Activated naive CD8-positive, alpha-beta T cell (primary cell): ENCODE measurements at regions not wholly inside any gene's neighbourhood (a gene's known extent, or its start where the extent isn't known, plus 50 kb on each side); places are given as distances from the start of the nearest gene placed in this dataset.

ENCODE experiments used
- H3K27ac Mint-ChIP-seq: one replicate; pipeline ENCODE4 v1.8.0; 2021; ENCODE audit warnings: mixed read lengths
- H3K27me3 Mint-ChIP-seq: one replicate; pipeline ENCODE4 v1.8.0; 2021; ENCODE audit warnings: mixed read lengths
- H3K36me3 Mint-ChIP-seq: one replicate; pipeline ENCODE4 v1.8.0; 2021; ENCODE audit warnings: mixed read lengths
- H3K4me1 Mint-ChIP-seq: one replicate; pipeline ENCODE4 v1.8.0; 2021; ENCODE audit warnings: low read depth, mixed read lengths
- H3K4me3 Mint-ChIP-seq: one replicate; pipeline ENCODE4 v1.8.0; 2021; ENCODE audit warnings: mild to moderate bottlenecking, mixed read lengths
- H3K9me3 Mint-ChIP-seq: one replicate; pipeline ENCODE4 v1.8.0; 2021; ENCODE audit warnings: low read depth, mixed read lengths

- H3K27me3 Mint-ChIP-seq, result peaks cover 1% of the 10 kb centered on the region
- H3K4me3 Mint-ChIP-seq, result no peak overlapping the region
- no peaks in the 10 kb centered on the region for H3K4me1 Mint-ChIP-seq
- no peaks in the 10 kb centered on the region for H3K9me3 Mint-ChIP-seq
- H3K27ac Mint-ChIP-seq, result no peak overlapping the region
- H3K36me3 Mint-ChIP-seq, result no peaks in the 10 kb centered on the region
Observed at GRCh38 chr10:128850647-128851046, 616.4 kb upstream of the MGMT start.

GRCh38 chr10:128851281-128851680, 615.8 kb upstream of the MGMT start:
- Mint-ChIP-seq H3K36me3 (no peaks in the 10 kb centered on the region), H3K4me1 (no peaks in the 10 kb centered on the region), H3K9me3 (no peaks in the 10 kb centered on the region), H3K27ac (no peak overlapping the region), H3K27me3 (peaks cover 1% of the 10 kb centered on the region), H3K4me3 (no peak overlapping the region)

GRCh38 chr10:128851726-128852125, 615.3 kb upstream of the MGMT start:
- no peaks in the 10 kb centered on the region for H3K9me3 Mint-ChIP-seq
- no peak overlapping the region for H3K27ac Mint-ChIP-seq
- H3K4me1 Mint-ChIP-seq, result no peaks in the 10 kb centered on the region
- peaks cover 1% of the 10 kb centered on the region for H3K27me3 Mint-ChIP-seq
- no peak overlapping the region for H3K4me3 Mint-ChIP-seq
- no peaks in the 10 kb centered on the region for H3K36me3 Mint-ChIP-seq

GRCh38 chr10:128852449-128852848, 614.6 kb upstream of the MGMT start:
- H3K4me3 Mint-ChIP-seq, result no peak overlapping the region
- no peaks in the 10 kb centered on the region for H3K4me1 Mint-ChIP-seq
- H3K9me3 Mint-ChIP-seq, result no peaks in the 10 kb centered on the region
- H3K27me3 Mint-ChIP-seq, result peaks cover 1% of the 10 kb centered on the region
- H3K36me3 Mint-ChIP-seq, result no peaks in the 10 kb centered on the region
- no peak overlapping the region for H3K27ac Mint-ChIP-seq

GRCh38 chr10:128852902-128853301, 614.1 kb upstream of the MGMT start:
- Mint-ChIP-seq H3K27me3 (peaks cover 3% of the 10 kb centered on the region), H3K4me1 (no peaks in the 10 kb centered on the region)

GRCh38 chr10:128853537-128853936, 613.5 kb upstream of the MGMT start:
- Mint-ChIP-seq H3K27ac (no peak overlapping the region), H3K27me3 (peaks cover 3% of the 10 kb centered on the region), H3K9me3 (no peaks in the 10 kb centered on the region), H3K36me3 (no peaks in the 10 kb centered on the region), H3K4me3 (no peak overlapping the region), H3K4me1 (no peaks in the 10 kb centered on the region)

More at GRCh38 chr10:128852902-128853301, 614.1 kb upstream of the MGMT start:
- Mint-ChIP-seq H3K36me3 (no peaks in the 10 kb centered on the region), H3K9me3 (no peaks in the 10 kb centered on the region), H3K27ac (no peak overlapping the region), H3K4me3 (no peak overlapping the region)

GRCh38 chr10:128854204-128854603, 612.8 kb upstream of the MGMT start:
- H3K27me3 Mint-ChIP-seq, result peaks cover 3% of the 10 kb centered on the region
- no peaks in the 10 kb centered on the region for H3K4me1 Mint-ChIP-seq
- no peaks in the 10 kb centered on the region for H3K36me3 Mint-ChIP-seq
- no peaks in the 10 kb centered on the region for H3K9me3 Mint-ChIP-seq
- H3K4me3 Mint-ChIP-seq, result no peak overlapping the region
- H3K27ac Mint-ChIP-seq, result no peak overlapping the region

- Mint-ChIP-seq H3K27ac (no peak overlapping the region), H3K4me1 (no peaks in the 10 kb centered on the region), H3K27me3 (peaks cover 3% of the 10 kb centered on the region), H3K36me3 (no peaks in the 10 kb centered on the region), H3K4me3 (no peak overlapping the region), H3K9me3 (no peaks in the 10 kb centered on the region)
Observed at GRCh38 chr10:128854963-128855362, 612.1 kb upstream of the MGMT start.

GRCh38 chr10:128855618-128856428, 611.2 kb upstream of the MGMT start:
- H3K36me3 Mint-ChIP-seq, result no peaks in the 10 kb centered on the region
- H3K4me3 Mint-ChIP-seq, result no peak overlapping the region
- no peak overlapping the region for H3K27ac Mint-ChIP-seq
- H3K9me3 Mint-ChIP-seq, result no peaks in the 10 kb centered on the region
- H3K4me1 Mint-ChIP-seq, result no peaks in the 10 kb centered on the region
- H3K27me3 Mint-ChIP-seq, result peaks cover 3% of the 10 kb centered on the region

- no peak overlapping the region for H3K4me3 Mint-ChIP-seq
- no peaks in the 10 kb centered on the region for H3K9me3 Mint-ChIP-seq
- no peak overlapping the region for H3K27ac Mint-ChIP-seq
- no peaks in the 10 kb centered on the region for H3K4me1 Mint-ChIP-seq
- no peaks in the 10 kb centered on the region for H3K36me3 Mint-ChIP-seq
- H3K27me3 Mint-ChIP-seq, result peaks cover 6% of the 10 kb centered on the region
Observed at GRCh38 chr10:128859738-128860386, 607.2 kb upstream of the MGMT start.

- Mint-ChIP-seq H3K27ac (no peak overlapping the region), H3K4me1 (no peaks in the 10 kb centered on the region), H3K4me3 (no peak overlapping the region), H3K27me3 (peaks cover 5% of the 10 kb centered on the region), H3K9me3 (no peaks in the 10 kb centered on the region), H3K36me3 (no peaks in the 10 kb centered on the region)
Observed at GRCh38 chr10:128860574-128860973, 606.5 kb upstream of the MGMT start.

- Mint-ChIP-seq H3K4me3 (no peak overlapping the region), H3K4me1 (no peaks in the 10 kb centered on the region), H3K36me3 (no peaks in the 10 kb centered on the region), H3K9me3 (no peaks in the 10 kb centered on the region), H3K27ac (no peak overlapping the region), H3K27me3 (peaks cover 5% of the 10 kb centered on the region)
Observed at GRCh38 chr10:128861018-128861901, 605.8 kb upstream of the MGMT start.

- no peaks in the 10 kb centered on the region for H3K9me3 Mint-ChIP-seq
- H3K27ac Mint-ChIP-seq, result no peak overlapping the region
- no peaks in the 10 kb centered on the region for H3K4me1 Mint-ChIP-seq
- no peaks in the 10 kb centered on the region for H3K36me3 Mint-ChIP-seq
- no peak overlapping the region for H3K4me3 Mint-ChIP-seq
- H3K27me3 Mint-ChIP-seq, result peaks cover 4% of the 10 kb centered on the region
Observed at GRCh38 chr10:128863411-128863810, 603.6 kb upstream of the MGMT start.

- no peak overlapping the region for H3K4me3 Mint-ChIP-seq
- no peak overlapping the region for H3K27ac Mint-ChIP-seq
- H3K27me3 Mint-ChIP-seq, result peaks cover 4% of the 10 kb centered on the region
- no peaks in the 10 kb centered on the region for H3K4me1 Mint-ChIP-seq
- no peaks in the 10 kb centered on the region for H3K36me3 Mint-ChIP-seq
- no peaks in the 10 kb centered on the region for H3K9me3 Mint-ChIP-seq
Observed at GRCh38 chr10:128863823-128864405, 603.1 kb upstream of the MGMT start.
